ENCODE measurements at regions not wholly inside any gene's neighbourhood (a gene's known extent, or its start where the extent isn't known, plus 50 kb on each side); places are given as distances from the start of the nearest gene placed in this dataset.
"Not testable (repeated sequence)": the region's sequence is repeated elsewhere in the genome, so short reads cannot be mapped to it uniquely, and the experiment has no call there.

DNA sequence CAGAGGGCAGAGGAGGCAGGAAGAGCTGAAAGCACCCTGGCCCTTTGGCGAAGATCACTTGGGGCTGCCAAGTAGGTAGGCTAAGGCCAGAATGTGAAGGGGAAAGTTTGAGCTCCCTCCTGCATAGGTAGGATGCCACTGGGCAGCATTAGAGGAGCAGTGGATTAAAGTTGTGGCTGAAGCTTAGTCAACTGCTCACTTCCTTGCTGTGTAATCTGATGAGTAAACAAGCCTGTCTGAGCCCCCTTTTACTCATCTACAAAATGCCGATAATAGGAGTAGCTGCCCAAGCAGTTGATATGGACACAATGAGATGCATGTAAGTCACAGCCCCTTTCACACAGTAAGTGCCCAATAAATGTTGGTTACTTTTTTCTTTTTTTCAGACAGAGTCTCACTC, 216.4 kb downstream of the MN1 start:
- no peak for DNase-seq

DNA sequence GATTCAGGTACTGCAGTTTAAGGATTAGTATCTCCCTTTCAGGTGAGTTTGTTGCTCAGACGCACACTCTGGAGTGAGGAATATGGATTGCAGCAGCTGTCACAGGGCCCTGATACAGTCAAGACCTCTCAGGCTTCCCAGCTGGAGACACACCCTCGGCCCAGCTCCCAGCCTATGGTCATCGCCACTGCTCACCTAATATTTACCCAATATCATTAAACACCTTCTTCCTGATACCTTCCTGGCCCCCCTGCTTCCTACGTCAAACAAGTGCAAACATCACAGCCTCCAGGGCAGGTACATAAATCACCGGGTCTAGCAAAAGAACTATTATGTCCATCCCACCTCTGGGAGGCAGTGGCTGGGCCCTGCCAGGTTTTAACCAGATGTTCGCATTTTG, 213.3 kb downstream of the MN1 start:
- no peak for DNase-seq

DNA sequence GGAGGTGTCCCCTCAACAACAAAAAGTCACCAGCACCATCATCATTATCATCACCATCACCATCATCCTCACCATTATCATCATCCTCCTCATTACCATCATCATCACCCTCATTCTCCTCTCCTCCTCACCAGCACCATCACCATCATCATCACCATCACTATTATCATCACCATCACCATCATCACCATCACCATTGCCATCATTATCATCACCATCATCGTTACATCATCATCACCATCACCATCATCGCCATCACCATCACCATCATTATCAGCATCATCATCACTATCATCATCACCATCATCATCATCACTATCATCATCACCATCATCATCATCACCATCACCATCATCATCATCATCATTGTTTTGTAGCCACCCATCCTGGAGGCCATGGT, 212.6 kb downstream of the MN1 start:
- no peak for DNase-seq

DNA sequence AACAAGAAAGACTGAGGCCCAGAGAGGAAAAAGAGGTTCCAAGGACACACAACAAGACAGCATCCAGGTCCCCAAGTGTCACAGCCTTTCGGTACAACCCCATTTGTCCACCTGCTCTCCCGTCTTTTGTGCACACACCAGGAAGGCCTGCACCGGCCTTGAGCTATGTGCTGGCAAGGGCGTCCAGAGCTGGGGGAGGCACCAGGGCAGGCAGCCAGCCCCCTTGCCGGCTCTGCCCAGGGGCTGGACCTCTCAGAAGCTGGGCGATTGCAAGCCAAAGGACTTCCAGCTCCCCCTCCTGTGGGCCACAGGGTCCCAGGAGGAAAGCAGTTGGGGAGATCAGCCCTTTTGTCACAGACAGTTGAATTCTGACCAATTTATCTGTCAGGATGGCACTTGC, 210.5 kb downstream of the MN1 start:
- DNase-seq: no peak

DNA sequence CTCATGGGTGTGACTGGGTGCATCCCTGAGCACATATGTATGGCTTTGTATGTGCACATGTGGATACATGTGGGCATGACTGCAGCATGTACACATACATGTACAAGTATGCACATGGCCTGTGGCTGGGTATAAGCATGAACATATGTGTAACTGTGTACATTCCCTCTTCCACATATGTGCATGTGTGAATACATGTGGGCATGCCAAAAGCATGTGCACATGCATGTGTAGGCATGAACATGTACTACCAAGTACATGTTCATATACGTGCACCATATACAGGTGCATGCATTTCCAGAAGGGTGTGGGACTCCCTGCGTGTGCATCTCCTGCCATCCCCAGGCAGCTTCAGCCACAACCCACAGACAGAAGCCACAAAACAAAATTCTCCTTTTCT, 208.2 kb downstream of the MN1 start:
- no peak for DNase-seq

DNA sequence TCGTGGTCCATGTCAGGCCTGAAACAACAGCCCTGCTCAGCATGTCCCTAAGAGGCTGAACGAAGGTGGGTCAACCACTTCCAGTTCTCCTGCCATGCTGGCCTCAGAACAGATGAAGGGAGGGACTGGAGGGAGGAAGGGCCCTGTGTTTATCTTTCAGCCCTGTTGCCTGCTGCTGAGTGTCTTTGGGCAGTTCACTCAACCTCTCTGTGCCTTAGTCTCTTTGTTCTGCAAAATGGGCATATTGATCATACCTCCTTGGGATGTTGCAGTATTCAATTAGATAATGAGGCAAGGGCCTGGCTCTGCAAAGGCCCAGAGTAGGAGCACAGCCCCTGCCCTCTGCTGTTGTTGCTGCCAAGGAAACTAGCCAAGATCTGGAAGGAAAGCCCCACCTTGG, 207.5 kb downstream of the MN1 start:
- no peak for DNase-seq

DNA sequence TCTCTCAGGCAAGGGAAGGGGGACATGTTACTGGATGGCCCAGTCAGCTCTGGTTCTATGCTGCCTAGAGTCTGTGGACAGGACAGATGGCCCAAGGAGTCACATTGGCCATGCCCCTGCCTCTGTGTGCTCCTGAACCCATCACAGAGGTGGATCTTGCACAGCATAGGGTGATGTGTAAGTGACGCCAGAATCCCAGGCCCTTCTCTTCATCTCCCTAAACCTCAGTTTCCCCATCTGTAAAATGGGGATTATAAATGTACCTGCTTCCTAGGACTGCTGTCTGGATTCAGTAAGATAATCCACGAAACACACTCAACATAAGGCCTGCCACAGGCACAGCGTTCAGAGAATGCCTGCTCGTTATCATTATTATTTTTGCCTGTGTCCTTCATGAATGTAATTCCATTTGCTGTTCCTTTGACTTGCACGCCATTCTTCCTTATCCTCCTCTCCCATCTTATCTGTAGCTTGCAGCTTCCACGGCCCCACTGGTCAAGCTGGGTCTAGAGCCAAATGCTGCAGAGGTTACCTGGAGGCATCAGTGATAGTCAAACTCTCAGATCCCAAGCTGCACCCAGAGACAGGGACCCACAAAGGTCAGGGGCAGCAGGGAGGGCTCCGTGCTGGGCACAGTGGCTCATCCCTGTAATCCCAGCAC, 207.0 kb downstream of the MN1 start:
- DNase-seq: no peak

DNA sequence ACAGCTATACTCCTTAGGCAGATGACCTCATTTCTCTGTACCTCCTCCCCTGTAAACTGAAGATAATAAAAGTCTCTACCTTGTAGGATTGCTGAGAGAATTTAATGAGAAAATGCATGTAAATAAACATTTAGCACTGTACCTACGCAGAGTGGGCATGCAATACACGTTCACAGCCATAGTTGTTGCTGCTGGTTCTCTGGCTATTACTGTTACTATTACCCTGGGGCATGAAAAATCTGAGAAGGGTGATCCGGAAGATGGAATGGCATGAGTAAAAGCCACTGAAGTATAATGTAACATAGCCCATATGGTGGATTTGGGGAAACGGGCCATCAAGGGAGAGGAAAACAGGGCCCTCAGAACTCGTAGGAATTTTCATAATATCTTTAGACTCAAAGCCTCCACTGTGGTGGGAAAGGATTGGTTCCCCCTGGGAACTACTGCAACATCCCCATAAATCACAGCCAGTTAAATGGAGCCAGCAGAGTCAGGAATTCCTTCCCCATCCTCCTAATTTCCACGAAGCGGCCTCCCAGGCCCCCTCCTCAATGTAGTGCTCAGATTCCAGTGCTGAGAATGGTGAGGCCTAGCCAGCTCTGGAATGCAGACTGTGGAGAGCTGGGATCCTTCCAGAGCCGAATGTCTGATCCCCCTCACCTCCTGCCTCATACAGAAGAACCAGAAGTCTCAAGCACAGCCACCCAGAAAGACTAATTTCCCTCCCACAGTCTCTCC, 205.3 kb downstream of the MN1 start:
- DNase-seq: no peak

DNA sequence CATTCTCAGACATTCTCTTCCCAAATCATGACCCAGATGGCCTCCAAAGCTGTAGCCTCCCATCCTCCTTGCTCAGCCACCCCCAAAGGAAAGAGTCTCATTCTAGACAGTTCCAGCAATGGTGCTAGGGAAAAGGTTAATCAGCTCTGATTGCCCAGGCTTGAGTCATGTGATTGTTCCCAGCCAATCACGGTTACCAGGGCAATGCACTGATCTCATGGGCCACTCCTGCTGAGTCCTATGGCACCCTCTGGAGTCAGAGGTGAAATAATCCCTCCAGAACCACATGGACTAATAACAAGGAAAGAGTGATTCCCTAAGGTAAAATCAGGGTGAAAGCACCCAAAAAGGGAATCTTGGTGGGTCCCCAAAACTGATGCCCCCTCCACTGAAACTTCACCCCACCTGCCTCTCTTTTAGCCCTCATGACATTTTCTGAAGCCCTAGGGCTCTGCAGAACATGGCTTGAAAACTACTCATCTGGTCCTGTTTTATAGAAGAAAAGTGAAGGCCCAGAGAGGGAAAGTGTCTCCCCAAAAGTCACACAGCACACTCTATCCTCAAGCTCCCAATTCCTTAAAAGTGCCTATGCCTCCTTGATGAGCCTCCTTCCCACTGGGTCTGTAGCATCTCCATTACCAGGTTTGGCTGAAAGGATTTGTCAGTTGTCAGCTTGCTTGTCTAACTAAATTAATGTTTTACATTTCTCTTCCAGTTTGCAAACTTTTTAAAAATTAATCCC, 203.7 kb downstream of the MN1 start:
- DNase-seq: no peak

DNA sequence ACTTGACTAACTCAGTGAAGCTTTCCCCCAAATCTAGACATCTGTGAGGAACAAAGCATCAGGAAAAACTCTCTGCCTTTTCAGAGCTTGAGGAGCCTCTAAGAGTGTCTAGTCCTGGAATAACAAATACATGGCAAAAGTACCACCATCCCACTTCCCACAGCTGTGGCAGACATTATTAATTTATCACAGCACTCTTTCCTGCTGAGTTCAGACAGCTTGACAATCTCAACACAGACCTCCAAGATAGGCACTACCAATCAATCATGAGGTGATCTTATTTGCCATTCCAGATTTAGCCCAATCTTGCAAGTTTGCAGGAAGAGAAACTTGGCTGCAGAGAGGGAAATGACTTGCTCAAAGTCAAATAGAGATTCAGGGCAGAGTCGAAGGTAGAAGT, 202.8 kb downstream of the MN1 start:
- no peak for DNase-seq

DNA sequence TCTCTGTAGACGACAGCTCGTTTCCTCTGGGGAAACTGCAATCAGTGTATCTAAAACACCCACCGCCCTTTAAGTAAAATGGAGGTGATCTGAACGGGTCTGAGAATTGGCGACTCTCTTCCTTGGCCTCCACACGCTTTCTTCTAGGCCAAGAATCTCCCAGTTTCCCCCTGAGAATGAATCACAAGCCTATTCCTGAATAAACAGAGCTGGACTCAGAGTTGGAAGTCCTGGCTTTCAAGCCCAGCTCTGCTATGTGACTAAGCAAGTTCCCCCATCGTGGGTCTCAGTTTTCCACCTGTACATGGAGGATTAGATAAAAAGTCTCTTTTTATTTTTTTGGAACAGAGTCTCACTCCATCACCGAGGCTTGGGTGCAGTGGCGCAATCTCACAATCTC, 200.4 kb downstream of the MN1 start:
- DNase-seq: no peak

DNA sequence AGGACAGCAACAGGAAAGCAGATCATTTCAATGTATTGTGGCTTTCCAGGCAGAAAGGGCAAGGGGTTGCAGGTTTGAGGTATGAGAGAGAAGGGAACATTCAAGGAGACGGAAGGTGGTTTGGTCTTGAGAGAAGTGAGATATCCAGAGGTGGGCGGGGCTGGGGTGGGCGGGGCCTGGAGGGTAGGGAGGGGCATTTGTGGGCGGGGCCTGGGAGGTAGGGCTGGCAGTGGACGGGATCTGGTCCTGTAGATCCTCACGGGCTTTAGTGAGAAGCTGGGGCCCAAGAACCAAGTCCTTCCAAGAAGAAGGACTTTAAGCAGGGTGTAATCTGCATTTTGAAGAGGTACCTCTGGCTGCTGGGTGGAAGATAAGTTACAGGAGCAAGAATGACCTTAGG, 199.2 kb downstream of the MN1 start:
- DNase-seq: no peak

DNA sequence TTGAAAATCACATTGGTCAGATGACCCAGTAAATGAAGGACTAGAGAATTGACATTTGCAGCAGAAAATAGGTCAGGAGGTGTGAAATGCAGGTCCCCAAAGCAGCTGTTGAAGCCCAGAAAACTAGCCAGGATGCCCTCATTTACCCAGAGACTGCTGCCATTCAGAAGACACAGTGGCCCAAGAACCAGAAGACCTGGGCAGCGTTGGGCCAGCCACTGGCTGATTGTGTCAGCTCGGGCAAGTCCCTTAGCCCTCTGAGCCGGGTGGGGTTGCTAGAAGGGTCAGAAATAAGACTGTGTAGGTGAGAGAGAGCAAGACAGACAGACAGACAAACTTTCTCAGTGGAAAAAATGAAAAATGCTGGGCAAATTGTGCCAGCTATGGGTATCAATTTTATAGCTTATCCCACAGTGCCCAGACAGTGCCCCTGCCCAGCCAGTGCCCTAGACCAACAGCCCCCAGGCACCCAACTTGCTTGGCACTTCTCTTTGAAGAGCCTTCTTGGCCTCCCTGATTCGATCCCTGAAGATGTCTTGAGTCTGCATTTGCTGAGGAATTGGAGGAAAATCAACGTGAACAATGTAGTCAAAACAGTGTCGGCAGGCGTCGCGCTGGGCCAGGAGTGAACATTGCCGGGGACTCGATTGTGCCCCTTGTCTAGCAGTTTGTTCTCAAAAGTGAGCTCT, 198.3 kb downstream of the MN1 start:
- no peak for DNase-seq

DNA sequence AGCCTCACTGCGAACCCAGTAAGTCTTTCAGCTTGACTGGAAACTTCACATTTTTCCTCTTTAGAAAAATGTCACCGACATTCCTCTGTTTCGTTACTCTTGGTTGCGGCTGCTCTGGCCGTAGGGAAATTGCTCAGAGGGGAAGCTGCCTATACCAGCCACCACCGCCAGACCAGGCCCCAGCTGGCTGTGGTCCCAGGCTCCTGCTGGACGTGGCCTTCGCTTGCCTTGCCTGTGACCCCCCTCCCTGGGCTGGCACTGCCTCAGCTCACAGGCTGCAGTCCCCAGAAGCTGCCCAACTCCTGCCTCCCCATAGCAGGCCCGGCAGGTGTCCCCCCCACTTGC, 197.8 kb downstream of the MN1 start:
- DNase-seq: no peak

DNA sequence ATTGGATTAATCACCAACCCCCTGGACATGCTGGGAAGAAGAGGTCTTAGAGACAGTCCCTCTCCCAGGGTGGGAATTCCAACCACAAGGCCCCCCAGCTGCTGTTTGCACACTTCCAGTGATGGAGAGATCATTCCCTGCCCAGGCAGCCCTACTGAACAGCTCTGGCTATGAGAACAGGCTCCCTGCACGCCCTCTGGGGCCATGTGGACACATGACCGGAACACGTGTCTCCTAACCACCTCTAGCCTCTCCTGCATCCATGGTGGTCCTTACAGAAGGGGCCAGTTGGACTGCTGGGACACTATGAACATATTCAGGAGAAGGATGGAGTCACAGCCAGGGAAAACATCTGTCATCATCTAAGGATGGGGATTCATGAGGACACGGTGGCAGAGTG, 196.2 kb downstream of the MN1 start:
- DNase-seq: no peak

DNA sequence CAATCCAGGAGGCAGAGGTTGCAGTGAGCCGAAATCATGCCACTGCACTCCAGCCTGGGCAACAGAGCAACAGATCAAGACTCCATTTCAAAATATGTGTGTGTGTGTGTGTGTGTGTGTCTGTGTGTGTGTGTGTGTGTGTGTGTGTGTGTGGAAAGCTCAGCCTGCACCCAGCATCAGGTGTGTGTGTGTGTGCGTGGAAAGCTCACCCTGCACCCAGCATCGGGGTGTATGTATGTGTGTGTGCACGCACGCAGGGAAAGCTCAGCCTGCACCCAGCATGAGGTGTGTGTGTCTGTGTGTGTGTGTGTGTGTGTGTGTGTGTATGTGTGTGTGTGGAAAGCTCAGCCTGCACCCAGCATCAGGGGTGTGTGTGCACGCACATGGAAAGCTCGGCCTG, 193.8 kb downstream of the MN1 start:
- not testable (repeated sequence) for DNase-seq

DNA sequence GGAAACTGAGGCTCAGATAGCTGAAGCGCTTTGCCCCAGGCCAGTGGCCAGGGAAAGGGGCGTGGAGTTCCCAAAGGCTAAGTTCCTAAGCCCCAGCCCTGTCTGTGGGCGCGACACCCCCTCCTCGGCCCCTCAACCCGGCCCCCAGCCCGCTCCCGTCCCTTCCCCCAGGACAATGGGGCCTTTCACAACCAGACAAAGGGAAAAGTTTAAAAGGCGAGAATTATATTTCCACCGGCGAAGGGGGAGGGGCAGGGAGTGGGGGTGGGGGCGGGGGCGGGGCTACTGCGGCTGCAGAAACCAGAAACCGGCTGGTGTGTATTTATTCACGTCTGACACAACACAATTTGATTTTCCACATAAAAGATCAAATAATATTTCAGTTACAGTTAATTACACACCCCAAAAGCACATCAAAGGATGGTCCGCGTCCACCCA, 192.1 kb downstream of the MN1 start:
- DNase-seq: no peak

DNA sequence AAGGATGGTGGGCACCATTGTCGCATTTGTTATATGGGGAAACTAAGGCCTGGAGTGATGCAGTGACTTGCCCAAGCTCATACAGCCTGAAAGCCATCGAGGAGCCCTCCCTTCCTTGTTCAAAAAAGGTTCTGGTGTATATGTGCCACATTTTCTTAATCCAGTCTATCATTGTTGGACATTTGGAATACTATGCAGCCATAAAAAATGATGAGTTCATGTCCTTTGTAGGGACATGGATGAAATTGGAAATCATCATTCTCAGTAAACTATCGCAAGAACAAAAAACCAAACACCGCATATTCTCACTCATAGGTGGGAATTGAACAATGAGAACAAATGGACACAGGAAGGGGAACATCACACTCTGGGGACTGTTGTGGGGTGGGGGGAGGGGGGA, 191.4 kb downstream of the MN1 start:
- not testable (repeated sequence) for DNase-seq

DNA sequence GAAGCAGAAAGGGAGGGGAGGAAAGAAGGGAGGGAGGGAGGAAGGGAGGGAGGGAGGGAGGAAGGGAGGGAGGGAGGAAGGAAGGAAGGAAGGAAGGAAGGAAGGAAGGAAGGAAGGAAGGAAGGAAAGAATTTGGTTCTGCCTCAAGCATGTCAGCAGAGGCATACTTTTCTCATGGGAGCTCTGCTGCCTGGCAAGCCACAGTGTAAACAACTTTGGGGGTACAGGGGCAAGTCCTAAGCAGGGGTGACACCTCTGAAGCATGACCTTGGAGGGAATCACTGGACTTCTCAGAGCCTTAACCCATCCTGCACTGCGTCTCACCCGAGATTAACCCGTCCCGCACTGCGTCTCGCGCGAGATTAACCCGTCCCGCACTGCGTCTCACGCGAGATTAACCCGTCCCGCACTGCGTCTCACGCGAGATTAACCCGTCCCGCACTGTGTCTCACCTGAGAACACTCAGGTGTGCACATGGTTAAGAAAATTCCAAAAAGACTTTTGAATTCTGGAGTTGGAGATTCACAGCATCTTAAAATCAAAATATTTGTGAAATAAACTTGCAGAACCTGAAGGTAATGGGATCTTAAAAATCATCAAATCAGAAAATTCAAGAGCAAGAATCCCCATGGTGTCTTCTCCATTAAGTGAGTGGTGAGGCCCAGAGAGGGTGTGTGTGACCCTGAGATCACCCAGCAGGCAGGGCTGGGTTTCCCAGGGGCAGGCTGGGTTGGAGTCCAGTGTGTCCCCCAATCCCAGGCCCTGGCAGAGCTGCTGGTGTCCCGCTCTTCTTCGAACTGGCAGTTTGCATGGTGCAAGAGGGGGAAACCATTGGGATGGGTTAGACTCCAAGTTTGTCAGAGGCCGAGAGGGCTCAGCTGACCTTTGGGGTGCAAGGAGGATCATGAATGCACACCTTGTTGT, 190.4 kb downstream of the MN1 start:
- DNase-seq: no peak

DNA sequence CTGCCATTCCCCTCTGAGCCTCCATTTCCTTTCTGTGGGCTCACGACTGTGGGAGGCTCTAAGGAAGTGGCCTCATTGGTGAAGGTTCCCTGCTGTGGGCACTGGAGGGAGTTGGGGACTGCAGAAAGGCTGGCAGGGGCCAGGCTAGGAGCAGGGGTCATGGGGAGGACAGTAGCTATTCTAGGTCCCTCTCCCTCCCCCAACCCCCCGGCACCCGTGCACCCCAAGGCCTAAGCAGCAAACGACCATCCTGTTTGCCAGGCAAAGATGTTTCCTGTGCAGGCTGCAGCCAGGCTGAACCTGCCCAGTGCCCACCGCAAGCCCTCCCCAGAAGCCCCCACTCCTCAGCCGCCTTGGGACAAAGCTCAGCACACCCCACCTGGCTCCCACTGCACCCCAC, 189.4 kb downstream of the MN1 start:
- DNase-seq: no peak

DNA sequence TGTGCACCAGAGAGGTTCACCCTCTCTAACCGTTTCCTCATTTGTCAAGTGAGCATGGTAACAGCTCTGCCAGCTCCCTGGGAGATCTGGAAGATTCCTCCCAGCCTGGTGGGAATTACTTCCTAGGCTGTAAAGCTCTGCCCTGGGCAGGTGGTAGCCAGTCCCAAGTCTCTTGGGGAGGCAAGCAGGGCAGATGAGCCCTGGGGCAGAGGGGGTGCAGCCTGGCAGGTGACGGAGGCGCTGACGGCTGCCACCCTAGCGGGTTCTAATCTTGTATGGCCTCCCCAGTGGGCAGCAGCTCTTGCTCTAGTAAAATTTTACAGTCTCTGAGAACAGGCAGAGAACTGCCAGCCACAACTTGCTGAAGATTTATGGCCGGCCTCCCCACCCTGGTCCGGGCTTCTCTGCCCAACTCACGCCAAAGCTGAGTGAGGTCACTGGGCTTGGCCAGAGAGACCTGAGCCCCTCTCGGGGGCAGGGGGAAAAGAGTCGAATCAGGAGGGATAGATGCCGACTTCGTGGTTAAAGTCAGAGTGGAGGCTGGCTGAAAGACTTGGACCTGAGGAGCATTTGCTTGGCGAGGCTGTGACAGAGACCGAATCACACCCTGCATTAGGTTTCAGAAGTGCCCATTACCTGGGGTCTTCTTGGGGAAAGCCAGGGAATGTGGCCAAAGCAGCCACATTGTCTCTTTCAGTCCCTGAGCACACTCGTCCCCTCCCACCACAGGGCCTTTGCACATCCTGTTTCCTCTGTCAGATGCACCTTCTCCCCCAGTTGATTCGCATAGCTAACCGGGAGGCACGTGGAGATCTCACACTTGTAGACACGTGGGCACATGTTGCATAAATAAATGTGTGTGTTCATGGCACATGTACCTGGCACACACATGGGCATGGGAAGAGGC, 188.2 kb downstream of the MN1 start:
- no peak for DNase-seq
